ENCODE measurements at regions not wholly inside any gene's neighbourhood (a gene's known extent, or its start where the extent isn't known, plus 50 kb on each side); places are given as distances from the start of the nearest gene placed in this dataset.

DNA sequence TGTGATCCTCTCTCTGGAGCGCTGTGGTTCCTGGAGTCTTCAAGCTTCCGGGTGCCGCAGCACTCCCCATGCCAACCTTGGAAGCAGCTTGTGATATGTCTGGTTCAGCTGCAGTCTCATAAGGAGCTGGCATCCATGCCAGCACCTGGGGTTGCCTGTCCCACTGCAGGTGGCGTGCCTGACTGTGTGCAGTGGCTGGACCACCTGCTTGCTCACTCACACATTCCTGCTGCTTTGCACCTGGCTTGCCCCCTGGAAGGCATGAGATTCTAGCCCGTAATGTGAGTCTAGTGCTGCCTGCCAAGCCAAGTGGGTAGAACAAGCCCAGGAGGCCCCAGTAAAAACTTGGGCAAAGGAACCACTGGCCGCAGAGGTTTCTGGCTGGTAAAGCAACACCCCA, 687.2 kb upstream of the AADAT start:
- no peaks in the 10 kb centered on the region; the same call in 1 of the 2 replicates for H3K36me3 Mint-ChIP-seq (ENCODE audit: low read depth)
- no peaks in the 10 kb centered on the region for H3K27me3 Mint-ChIP-seq (ENCODE audit: insufficient read depth)
- no peak for TF ChIP-seq CTCF (IDR thresholded peaks at IDR 0.05)
- no peak overlapping the region for H3K4me3 Mint-ChIP-seq
- no peak overlapping the region for H3K27ac Mint-ChIP-seq
- DNase-seq = no peak
- H3K4me1 Mint-ChIP-seq (ENCODE audit: low read depth) = no peaks in the 10 kb centered on the region
- peaks cover 49% of the 10 kb centered on the region for H3K9me3 Mint-ChIP-seq

- Mint-ChIP-seq H3K4me3 (no peak overlapping the region), H3K27ac (no peak overlapping the region), H3K36me3 (ENCODE audit: low read depth) (no peaks in the 10 kb centered on the region; the same call in 1 of the 2 replicates), H3K4me1 (ENCODE audit: low read depth) (no peaks in the 10 kb centered on the region), H3K27me3 (ENCODE audit: insufficient read depth) (no peaks in the 10 kb centered on the region), H3K9me3 (peaks cover 49% of the 10 kb centered on the region)
- TF ChIP-seq CTCF (IDR thresholded peaks at IDR 0.05) = no peak
- no peak for DNase-seq
Measured at GRCh38 chr4:170775851-170776250, 686.1 kb upstream of the AADAT start.

DNA sequence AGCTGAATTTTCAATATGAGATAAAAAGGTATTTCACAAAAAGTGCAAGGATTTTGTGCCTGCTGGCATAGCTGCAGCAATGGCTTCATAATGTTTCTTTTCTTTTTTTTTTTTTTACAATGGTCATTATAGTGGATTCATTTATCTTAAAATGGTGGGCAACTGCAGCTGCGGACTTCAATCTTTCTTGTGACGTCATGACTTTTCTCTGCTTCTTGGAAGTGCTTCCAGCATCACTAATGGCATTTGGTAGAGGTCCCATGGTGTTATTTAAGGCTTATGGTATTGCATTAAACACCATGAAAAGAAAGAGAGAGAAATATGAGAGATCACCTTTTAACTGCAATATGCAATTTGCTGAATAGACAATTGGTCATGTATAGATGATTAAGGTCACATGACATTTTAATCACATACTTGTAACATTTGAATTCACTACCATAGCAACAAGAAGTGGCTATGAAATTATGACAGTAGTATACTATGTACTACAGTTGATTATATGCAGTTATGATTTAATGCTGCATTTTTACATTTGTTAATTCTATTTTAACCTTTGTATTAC, 684.0 kb upstream of the AADAT start:
- Mint-ChIP-seq H3K27ac (no peak overlapping the region), H3K4me1 (ENCODE audit: low read depth) (no peaks in the 10 kb centered on the region), H3K4me3 (no peak overlapping the region), H3K9me3 (peaks cover 34% of the 10 kb centered on the region), H3K27me3 (ENCODE audit: insufficient read depth) (no peaks in the 10 kb centered on the region; the same call in 1 of the 2 replicates), H3K36me3 (ENCODE audit: low read depth) (no peaks in the 10 kb centered on the region; the same call in 1 of the 2 replicates)
- TF ChIP-seq CTCF (IDR thresholded peaks at IDR 0.05) = no peak
- DNase-seq = no peak

- no peak overlapping the region for H3K4me3 Mint-ChIP-seq
- no peaks in the 10 kb centered on the region; the same call in 1 of the 2 replicates for H3K36me3 Mint-ChIP-seq (ENCODE audit: low read depth)
- no peaks in the 10 kb centered on the region for H3K4me1 Mint-ChIP-seq (ENCODE audit: low read depth)
- peaks cover 27% of the 10 kb centered on the region for H3K9me3 Mint-ChIP-seq
- no peak for DNase-seq
- no peak overlapping the region for H3K27ac Mint-ChIP-seq
- no peaks in the 10 kb centered on the region; the same call in 1 of the 2 replicates for H3K27me3 Mint-ChIP-seq (ENCODE audit: insufficient read depth)
- no peak for TF ChIP-seq CTCF (IDR thresholded peaks at IDR 0.05)
Measured at GRCh38 chr4:170772429-170772828, 682.7 kb upstream of the AADAT start.

DNA sequence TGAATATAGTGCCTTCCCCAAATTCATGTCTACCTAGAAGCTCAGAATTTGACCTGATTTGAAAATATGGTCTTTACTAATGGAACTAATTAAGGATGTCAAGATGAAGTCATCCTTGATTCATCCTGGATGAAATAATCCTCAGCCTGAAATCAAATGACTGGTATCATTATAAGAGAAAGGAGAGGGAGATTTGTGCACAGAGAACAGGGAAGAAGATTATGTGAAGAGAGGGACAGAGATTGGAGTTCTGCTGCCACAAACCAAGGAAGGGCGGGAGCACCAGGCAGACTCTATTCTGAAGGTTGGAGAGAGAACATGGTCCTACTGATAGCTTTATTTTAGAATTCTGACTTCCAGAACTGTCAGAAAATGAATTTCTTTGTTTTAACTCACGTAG, 680.9 kb upstream of the AADAT start:
- H3K27ac Mint-ChIP-seq = no peak overlapping the region
- H3K4me3 Mint-ChIP-seq = no peak overlapping the region
- H3K9me3 Mint-ChIP-seq = peaks cover 32% of the 10 kb centered on the region
- H3K4me1 Mint-ChIP-seq (ENCODE audit: low read depth) = no peaks in the 10 kb centered on the region
- no peak for DNase-seq
- H3K36me3 Mint-ChIP-seq (ENCODE audit: low read depth) = no peaks in the 10 kb centered on the region; the same call in 1 of the 2 replicates
- TF ChIP-seq CTCF (IDR thresholded peaks at IDR 0.05) = no peak
- H3K27me3 Mint-ChIP-seq (ENCODE audit: insufficient read depth) = no peaks in the 10 kb centered on the region; the same call in 1 of the 2 replicates

All from HFFc6 (cell line).